NCI-H345 (cell line): ENCODE measurements at regions not wholly inside any gene's neighbourhood (a gene's known extent, or its start where the extent isn't known, plus 50 kb on each side); places are given as distances from the start of the nearest gene placed in this dataset.
"Not testable (repeated sequence)": the region's sequence is repeated elsewhere in the genome, so short reads cannot be mapped to it uniquely, and the experiment has no call there.

Experiments used
- DNase-seq: peaks from one replicate; lab custom pipeline; 2025; lab: John Stamatoyannopoulos, UW

DNA sequence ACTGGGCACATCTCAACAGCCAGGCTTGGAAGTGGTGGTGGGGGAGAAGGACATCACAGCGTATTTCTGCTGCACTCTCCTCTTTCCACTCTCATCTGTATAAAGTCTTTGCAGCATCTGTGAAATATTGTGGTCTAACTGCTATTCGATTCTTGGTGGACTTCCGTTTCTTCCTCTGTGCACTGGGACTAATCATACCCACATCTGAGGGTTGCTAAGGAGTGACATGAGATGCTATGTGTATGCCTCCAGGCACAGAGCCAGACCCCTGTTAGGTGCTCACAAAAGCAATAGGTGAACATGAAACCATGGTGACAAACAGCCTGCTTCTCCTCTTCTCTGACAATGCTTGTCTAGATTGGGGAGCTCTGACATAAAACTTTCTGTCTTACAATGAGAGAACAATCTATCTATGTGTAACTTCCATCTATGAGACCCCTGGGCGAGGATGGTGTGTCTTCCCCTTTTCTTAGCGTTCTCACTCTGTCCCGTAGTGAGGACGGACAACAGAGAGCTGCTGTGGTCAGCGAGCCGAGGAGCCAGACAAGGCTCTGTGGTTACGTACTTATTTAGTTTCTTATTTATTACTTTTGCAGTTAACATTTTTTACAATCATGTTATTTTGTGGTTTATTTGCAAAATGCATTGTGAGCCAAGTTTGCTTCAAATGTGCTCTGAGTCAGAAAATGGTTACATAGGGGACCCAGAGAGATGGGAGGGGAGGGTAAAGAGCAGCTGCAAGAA is 196.7 kb upstream of the TPRG1 start:
- peak; percentile 9 for DNase-seq

DNA sequence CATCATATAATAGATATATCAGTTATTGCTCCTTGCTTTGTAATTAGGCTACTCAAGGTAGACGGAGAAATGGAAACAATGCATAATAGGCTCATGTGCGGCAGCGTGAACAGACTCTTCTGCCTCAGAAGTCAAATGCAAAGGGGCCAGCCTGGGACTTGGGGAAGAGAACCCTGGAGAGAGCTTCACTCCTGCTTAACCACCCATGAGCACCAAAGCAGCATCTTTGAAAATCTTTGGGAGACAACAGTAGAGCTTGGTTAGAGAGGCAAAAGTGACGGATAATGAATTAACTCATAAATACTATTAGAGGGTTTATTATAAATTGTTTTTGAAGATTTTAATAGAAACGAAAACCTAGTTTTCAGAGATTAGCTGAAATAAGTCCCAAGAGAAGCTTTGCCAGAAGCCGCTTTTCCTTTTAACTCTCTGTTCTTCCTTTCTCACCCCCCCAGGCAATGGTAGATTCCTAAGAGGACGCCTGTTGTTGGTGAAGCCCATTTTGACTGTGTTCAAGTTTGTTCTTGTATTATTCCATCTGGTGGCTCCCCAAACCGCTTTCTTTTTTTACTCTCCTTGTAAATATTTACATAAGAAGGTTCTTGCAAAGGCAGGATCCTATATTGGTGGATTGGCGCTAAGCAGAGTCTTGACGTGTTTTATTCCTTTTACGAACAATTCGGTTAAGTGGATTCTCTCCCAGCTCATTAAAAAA is 196.0 kb upstream of the TPRG1 start:
- peak; percentile 73 for DNase-seq

- DNase-seq: no peak
Observed at GRCh38 chr3:188976407-188976806, 195.4 kb upstream of the TPRG1 start.

DNA sequence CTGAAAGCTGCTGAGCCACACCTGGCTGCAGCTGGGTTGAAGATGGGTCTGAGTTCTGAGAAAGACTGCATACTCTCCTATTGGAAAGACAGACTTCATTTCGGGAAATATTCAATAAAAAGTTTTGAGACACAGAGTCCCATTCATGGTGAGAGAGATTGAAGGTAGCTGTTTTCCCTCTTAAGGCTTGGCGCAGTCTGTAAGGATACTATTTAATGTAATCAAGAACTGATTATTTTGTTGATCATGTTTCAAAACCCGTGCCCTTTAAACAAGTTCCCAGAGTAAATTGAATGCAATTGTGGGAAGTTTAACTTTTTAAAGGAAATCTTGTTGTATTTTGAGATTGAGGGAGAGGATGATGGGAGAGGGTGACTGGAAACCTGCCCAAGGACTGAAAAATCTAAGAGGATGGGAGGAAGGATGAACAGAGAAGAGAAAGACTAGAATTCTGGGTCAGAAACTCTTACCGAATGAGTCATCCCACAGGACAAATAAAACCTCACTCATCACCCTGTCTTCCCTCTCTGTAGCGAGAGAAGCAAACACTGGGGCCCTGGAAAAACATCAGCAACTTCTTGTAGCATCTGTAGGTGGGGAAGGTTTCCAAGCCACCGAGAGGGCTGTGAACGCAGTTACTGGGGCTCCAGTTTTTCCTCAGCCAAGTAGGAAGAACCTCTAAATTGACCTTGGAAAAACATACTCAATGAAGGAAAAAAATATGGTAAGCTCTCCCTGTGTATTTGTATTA is 193.2 kb upstream of the TPRG1 start:
- no peak for DNase-seq

DNA sequence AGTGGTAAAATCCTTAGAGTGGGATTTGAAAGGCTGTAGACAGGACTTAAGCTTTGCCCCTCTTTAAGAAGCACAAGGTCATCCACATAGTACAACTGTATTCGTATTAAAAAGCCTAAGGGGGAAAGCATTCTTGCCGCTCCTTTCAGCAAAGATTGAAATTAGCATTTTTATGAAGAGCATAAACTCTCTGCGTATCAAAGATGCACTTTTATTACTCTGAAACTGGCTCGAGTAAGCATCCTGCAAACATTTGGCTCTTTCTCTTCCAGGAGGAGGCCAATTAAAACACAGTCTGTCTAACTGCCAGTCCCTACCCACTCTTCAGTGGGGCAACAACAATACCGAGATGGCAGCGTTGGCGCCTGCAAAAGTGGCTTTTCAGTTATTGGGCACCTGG is 192.5 kb upstream of the TPRG1 start:
- DNase-seq: no peak

- no peak for DNase-seq
Observed at GRCh38 chr3:188979669-188980310, 192.0 kb upstream of the TPRG1 start.

DNA sequence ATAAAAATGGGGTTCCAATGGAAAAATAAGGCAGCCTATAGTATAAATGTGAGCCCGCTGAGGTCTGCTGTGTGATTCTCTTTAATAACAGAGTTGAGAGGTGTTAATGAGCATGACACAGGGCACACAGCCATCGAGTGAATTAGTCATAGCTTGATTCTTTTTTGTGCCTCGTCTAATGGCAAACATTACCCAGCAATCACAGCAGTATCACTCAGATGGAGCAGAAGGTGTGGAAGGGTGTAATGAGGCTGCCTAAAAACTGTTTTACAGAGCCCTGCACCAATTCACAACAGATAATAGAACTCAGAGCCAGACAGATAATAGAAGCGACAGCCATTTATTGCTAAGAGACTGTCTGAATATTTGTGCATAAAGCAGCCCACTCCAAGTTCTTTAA is 178.6 kb upstream of the TPRG1 start:
- no peak for DNase-seq

GRCh38 chr3:189001559-189001958 is 170.2 kb upstream of the TPRG1 start:
- no peak for DNase-seq

DNA sequence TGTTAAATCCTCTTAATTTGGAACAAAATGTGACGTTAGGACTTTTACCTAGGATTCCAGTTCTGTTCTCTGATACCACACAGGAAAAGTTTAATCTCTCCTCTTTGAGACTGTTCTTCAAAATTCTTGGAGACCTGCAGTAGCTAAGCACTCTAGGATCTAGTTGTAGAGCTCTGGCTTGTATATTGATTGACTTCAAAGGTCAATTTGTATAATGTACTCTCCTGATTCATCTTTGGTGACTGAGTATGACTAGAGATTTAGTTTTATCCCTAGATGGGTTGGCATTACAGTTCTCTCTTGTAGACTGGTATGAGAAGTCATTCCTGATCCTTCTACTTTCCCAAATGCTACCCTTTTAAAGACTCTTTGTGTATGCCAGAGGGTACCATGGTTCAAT is 168.4 kb upstream of the TPRG1 start:
- DNase-seq: no peak

DNA sequence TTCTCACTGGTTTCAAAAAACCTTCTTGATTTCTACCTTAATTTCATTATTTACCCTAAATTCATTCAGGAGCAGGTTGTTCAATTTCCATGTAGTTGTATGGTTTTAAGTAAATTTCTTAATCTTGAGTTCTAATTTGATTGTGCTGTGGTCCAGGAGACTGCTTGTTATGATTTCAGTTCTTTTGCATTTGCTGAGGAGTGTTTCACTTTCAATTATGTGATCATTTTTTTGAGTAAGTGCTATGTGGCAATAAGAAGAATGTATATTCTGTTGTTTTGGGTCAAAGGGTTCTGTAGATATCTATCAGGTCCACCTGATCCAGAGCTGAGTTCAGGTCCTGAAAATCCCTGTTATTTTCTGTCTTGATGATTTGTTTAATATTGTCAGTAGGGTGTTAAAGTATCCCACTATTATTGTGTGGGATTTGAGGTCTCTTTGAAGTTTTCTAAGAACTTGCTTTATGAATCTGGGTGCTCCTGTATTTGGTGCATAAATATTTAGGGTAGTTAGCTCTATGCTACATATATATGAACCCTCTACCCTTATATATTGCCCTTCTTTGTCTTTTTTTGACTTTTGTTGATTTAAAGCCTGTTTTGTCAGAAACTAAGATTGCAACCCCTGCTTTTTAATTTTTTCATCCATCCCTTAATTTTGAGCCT is 158.4 kb upstream of the TPRG1 start:
- no peak for DNase-seq

DNA sequence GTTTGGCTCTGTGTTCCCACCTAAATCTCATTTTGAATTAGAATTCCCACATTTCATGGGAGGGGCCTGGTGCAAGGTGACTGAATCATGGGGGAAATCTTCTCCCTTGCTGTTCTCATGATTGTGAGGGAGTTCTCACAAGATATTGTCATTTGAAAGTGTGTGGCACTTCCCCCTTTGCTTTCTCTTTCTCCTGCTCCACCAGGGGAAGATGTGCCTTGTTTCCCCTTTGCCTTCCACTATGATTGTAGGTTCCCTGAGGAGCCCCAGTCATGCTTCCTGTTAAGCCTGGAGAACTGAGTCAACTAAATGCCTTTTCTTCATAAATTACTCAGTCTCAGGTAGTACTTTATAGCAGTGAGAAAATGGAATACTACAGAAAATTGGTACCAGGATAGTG is 157.2 kb upstream of the TPRG1 start:
- no peak for DNase-seq

- DNase-seq: not testable (repeated sequence)
Observed at GRCh38 chr3:189022576-189023466, 148.9 kb upstream of the TPRG1 start.

DNA sequence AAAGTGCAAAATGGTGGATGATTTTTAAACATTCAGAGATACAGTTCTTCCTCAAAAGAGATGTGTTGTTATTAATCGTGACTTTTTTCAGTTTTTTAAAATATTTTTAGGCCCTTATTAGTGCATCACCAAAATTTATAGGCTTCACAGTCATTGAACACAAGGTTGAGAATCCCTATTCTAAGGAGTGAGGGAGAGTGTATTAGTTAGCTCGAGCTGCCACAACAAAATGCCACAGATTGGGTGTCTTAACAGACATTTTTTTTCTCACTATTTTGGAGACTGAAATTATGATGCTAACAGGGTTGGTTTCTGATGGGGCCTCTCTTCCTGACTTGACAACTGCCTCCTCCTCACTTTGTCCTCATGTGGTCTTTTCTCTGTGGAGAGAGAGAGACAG is 145.9 kb upstream of the TPRG1 start:
- DNase-seq: no peak

GRCh38 chr3:189027626-189028155 is 144.1 kb upstream of the TPRG1 start:
- no peak for DNase-seq

DNA sequence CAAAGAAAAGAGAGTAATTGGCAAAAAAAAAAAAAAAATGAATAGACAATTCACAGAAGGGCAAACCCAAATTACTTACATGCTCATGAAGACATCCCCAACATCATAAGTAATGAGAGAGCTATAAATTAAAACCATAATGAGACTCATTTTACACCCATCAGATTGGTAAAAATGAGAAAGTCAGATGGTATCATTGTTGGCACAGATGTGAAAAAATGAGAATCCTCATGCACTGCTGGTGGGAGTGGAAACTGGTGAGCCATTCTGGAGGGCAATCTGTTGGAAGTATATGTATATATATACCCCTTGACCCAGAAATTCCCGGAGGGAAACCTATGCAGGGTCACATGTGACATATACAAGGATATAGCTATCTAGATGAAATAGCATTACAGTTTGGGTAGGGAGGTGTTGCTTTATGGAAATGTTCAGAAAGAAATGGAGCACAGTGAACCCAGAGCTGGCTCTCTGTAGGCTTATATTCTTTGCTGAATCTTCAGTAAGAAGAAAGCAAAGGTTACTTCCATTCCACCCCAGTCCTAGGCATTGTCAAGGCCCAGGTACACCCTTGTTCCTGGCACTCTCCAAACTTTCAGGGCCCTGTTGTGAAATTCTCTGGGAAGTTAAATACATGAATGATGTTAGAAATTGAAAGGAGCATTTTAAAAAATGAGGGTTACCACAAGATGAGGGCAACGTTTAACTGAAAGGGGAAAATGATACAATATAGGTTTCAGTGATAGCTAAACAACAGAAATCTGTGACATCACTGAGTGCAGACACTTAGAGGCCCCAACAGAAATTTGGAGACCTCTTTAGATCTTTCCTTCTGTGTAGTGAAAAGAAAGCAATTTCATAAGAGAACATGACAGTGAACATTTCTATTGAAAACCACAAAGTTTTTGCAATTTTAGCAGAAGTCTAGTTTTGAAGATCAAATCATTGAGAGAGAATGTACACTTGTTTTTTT is 132.7 kb upstream of the TPRG1 start:
- DNase-seq: no peak

- no peak for DNase-seq
Observed at GRCh38 chr3:189040656-189041335, 131.0 kb upstream of the TPRG1 start.

GRCh38 chr3:189041482-189042090 is 130.2 kb upstream of the TPRG1 start:
- peak; percentile 26 for DNase-seq

DNA sequence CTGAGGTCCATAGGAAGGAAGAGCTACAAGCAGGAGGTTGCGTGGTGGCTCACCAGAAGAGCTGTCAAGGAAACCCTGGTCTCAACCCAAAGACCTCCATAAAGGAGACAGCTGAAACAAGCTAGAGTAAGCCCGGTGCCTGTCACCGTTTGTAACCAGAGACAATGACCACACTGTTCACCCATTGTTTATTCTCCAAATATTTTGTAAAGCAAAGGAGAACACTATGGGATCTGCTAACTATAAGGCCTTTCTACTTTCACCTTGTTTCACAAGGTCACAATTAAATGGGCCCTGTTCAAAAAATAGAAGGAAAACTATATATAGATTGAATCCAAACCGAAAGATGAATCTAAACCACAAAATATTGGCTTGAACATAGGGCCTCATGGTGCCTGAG is 128.9 kb upstream of the TPRG1 start:
- no peak for DNase-seq
